DMS114 treated with DMSO at 0.1 percent for 48 hours (cell line): ENCODE measurements at regions not wholly inside any gene's neighbourhood (a gene's known extent, or its start where the extent isn't known, plus 50 kb on each side); places are given as distances from the start of the nearest gene placed in this dataset.

Source experiments
- DNase-seq: peaks from one replicate; lab custom pipeline; 2025; ENCODE audit not compliant: unreplicated experiment; lab: John Stamatoyannopoulos, UW

- no peak for DNase-seq
Measured at GRCh38 chr7:33725111-33726025, 180.0 kb upstream of the BMPER start.

GRCh38 chr7:33726582-33726981 lies 178.8 kb upstream of the BMPER start:
- DNase-seq = no peak

- DNase-seq = no peak
Measured at GRCh38 chr7:33727315-33727714, 178.0 kb upstream of the BMPER start.

GRCh38 chr7:33728873-33729551 lies 176.3 kb upstream of the BMPER start:
- no peak for DNase-seq

- no peak for DNase-seq
Measured at GRCh38 chr7:33729726-33730125, 175.6 kb upstream of the BMPER start.

GRCh38 chr7:33730958-33731357 lies 174.4 kb upstream of the BMPER start:
- no peak for DNase-seq

GRCh38 chr7:33731912-33732311 lies 173.4 kb upstream of the BMPER start:
- DNase-seq = no peak

GRCh38 chr7:33732462-33732861 lies 172.9 kb upstream of the BMPER start:
- DNase-seq = no peak

GRCh38 chr7:33733870-33734650 lies 171.3 kb upstream of the BMPER start:
- DNase-seq = no peak

- DNase-seq = no peak
Measured at GRCh38 chr7:33735403-33735802, 169.9 kb upstream of the BMPER start.

- no peak for DNase-seq
Measured at GRCh38 chr7:33736521-33737221, 168.7 kb upstream of the BMPER start.

- no peak for DNase-seq
Measured at GRCh38 chr7:33738260-33738935, 166.9 kb upstream of the BMPER start.

- DNase-seq = no peak
Measured at GRCh38 chr7:33739286-33739685, 166.1 kb upstream of the BMPER start.

- DNase-seq = no peak
Measured at GRCh38 chr7:33742521-33742920, 162.8 kb upstream of the BMPER start.

GRCh38 chr7:33742999-33743587 lies 162.2 kb upstream of the BMPER start:
- no peak for DNase-seq

GRCh38 chr7:33743594-33743993 lies 161.7 kb upstream of the BMPER start:
- no peak for DNase-seq

- no peak for DNase-seq
Measured at GRCh38 chr7:33744293-33745075, 160.9 kb upstream of the BMPER start.

- no peak for DNase-seq
Measured at GRCh38 chr7:33745934-33746333, 159.4 kb upstream of the BMPER start.

- DNase-seq = no peak
Measured at GRCh38 chr7:33748793-33749192, 156.5 kb upstream of the BMPER start.
